Naive B cell (primary cell): ENCODE measurements at regions not wholly inside any gene's neighbourhood (a gene's known extent, or its start where the extent isn't known, plus 50 kb on each side); places are given as distances from the start of the nearest gene placed in this dataset.
"Not testable (repeated sequence)": the region's sequence is repeated elsewhere in the genome, so short reads cannot be mapped to it uniquely, and the experiment has no call there.

Experiments
- ATAC-seq, 2 donors: fragments of 150-1000 bp; cut with Tn5 transposase; 2 replicates each; pipeline ENCODE4 v1.10.0; 2021; ENCODE audit warnings: low read depth in 2 of 2, mild to moderate bottlenecking in 2 of 2, moderate library complexity in 2 of 2
- DNase-seq: peaks from one replicate; pipeline ENCODE4 v3.0.0; 2022
- H3K27ac Mint-ChIP-seq, 6 donors: one replicate each; pipeline ENCODE4 v1.8.0; 2020 to 2022; ENCODE audit warnings: mild to moderate bottlenecking in 6 of 6, mixed read lengths in 6 of 6, moderate library complexity in 5 of 6, inconsistent platforms in 2 of 6
- H3K27me3 Mint-ChIP-seq, 3 donors: one replicate each; pipeline ENCODE4 v1.8.0; 2021 to 2022; ENCODE audit warnings: mixed read lengths in 3 of 3, mild to moderate bottlenecking in 1 of 3
- H3K36me3 Mint-ChIP-seq, 2 donors: one replicate each; pipeline ENCODE4 v1.8.0; 2020 to 2022; ENCODE audit warnings: mixed read lengths in 2 of 2, inconsistent platforms in 1 of 2, mild to moderate bottlenecking in 1 of 2
- H3K4me1 Mint-ChIP-seq, 3 donors: one replicate each; pipeline ENCODE4 v1.8.0; 2020 to 2022; ENCODE audit warnings: mixed read lengths in 3 of 3, inconsistent platforms in 1 of 3, mild to moderate bottlenecking in 1 of 3, moderate library complexity in 1 of 3
- H3K4me3 Mint-ChIP-seq, 8 donors: one replicate each; pipeline ENCODE4 v1.8.0; 2020 to 2022; ENCODE audit warnings: mild to moderate bottlenecking in 8 of 8, mixed read lengths in 8 of 8, moderate library complexity in 8 of 8, inconsistent platforms in 2 of 8
- H3K9me3 Mint-ChIP-seq, 7 donors: one replicate each; pipeline ENCODE4 v1.8.0; 2020 to 2022; ENCODE audit warnings: mixed read lengths in 7 of 7, mild to moderate bottlenecking in 5 of 7, inconsistent platforms in 2 of 7, moderate library complexity in 1 of 7

- H3K36me3 Mint-ChIP-seq, ATAC-seq, H3K4me1 Mint-ChIP-seq, H3K4me3 Mint-ChIP-seq, DNase-seq, H3K27ac Mint-ChIP-seq: not testable (repeated sequence)
- Mint-ChIP-seq H3K9me3 (peaks cover 0 to 16% (median 7%) of the 10 kb centered on the region in 7 donors), H3K27me3 (peaks cover 0 to 10% (median 0%) of the 10 kb centered on the region in 3 donors)
These were observed 92.5 kb upstream of the CSRP2 start for GRCh38 chr12:76971216-76971879.

- no peak for ATAC-seq
- peaks cover 4 to 8% (median 7%) of the 10 kb centered on the region in 3 donors for H3K27me3 Mint-ChIP-seq
These were observed 88.5 kb upstream of the CSRP2 start for GRCh38 chr12:76967181-76967885.

GRCh38 chr12:76964784-76965571 is 86.2 kb upstream of the CSRP2 start:
- DNase-seq: no peak
- Mint-ChIP-seq H3K27ac (no peak overlapping the region), H3K36me3 (no peaks in the 10 kb centered on the region), H3K4me1 (no peaks in the 10 kb centered on the region), H3K4me3 (no peak overlapping the region), H3K9me3 (peaks cover 0 to 15% (median 7%) of the 10 kb centered on the region in 7 donors), H3K27me3 (peaks cover 5 to 13% (median 11%) of the 10 kb centered on the region in 3 donors)
- no peak for ATAC-seq

More at GRCh38 chr12:76967181-76967885, 88.5 kb upstream of the CSRP2 start:
- DNase-seq: no peak
- no peak overlapping the region for H3K4me3 Mint-ChIP-seq
- no peaks in the 10 kb centered on the region for H3K36me3 Mint-ChIP-seq
- peaks cover 0 to 15% (median 7%) of the 10 kb centered on the region in 7 donors for H3K9me3 Mint-ChIP-seq
- no peaks in the 10 kb centered on the region for H3K4me1 Mint-ChIP-seq
- H3K27ac Mint-ChIP-seq: no peak overlapping the region

GRCh38 chr12:76962099-76962498 is 83.3 kb upstream of the CSRP2 start:
- Mint-ChIP-seq H3K4me3 (no peak overlapping the region), H3K4me1 (no peaks in the 10 kb centered on the region), H3K27ac (no peak overlapping the region), H3K27me3 (peaks cover 5 to 13% (median 11%) of the 10 kb centered on the region in 3 donors), H3K9me3 (no peaks in the 10 kb centered on the region), H3K36me3 (no peaks in the 10 kb centered on the region)
- DNase-seq: no peak
- no peak for ATAC-seq

GRCh38 chr12:76957301-76957700 is 78.5 kb upstream of the CSRP2 start:
- H3K36me3 Mint-ChIP-seq: no peaks in the 10 kb centered on the region
- no peak overlapping the region for H3K27ac Mint-ChIP-seq
- ATAC-seq (no peak), DNase-seq (no peak)
- H3K4me3 Mint-ChIP-seq: no peak overlapping the region
- H3K4me1 Mint-ChIP-seq: no peaks in the 10 kb centered on the region
- H3K9me3 Mint-ChIP-seq: no peaks in the 10 kb centered on the region
- H3K27me3 Mint-ChIP-seq: peaks cover 6 to 13% (median 11%) of the 10 kb centered on the region in 3 donors

- no peaks in the 10 kb centered on the region for H3K4me1 Mint-ChIP-seq
- H3K9me3 Mint-ChIP-seq: no peaks in the 10 kb centered on the region
- no peaks in the 10 kb centered on the region for H3K36me3 Mint-ChIP-seq
- no peak overlapping the region for H3K4me3 Mint-ChIP-seq
- ATAC-seq: no peak
- peaks cover 12 to 28% (median 16%) of the 10 kb centered on the region in 3 donors for H3K27me3 Mint-ChIP-seq
- DNase-seq: no peak
- H3K27ac Mint-ChIP-seq: peak overlapping the region in 1 of 6 donors; percentile 17
These were observed 74.2 kb upstream of the CSRP2 start for GRCh38 chr12:76952995-76953394.

- no peak for ATAC-seq
- Mint-ChIP-seq H3K4me1 (no peaks in the 10 kb centered on the region), H3K36me3 (no peaks in the 10 kb centered on the region)
These were observed 70.1 kb upstream of the CSRP2 start for GRCh38 chr12:76948879-76949278.

GRCh38 chr12:76947304-76947703 is 68.5 kb upstream of the CSRP2 start:
- Mint-ChIP-seq H3K4me3 (no peak overlapping the region), H3K9me3 (peaks cover 0 to 4% (median 0%) of the 10 kb centered on the region in 7 donors), H3K36me3 (no peaks in the 10 kb centered on the region), H3K4me1 (no peaks in the 10 kb centered on the region), H3K27ac (no peak overlapping the region), H3K27me3 (peaks cover 7 to 26% (median 15%) of the 10 kb centered on the region in 3 donors)
- no peak for DNase-seq
- ATAC-seq: no peak

More at GRCh38 chr12:76948879-76949278, 70.1 kb upstream of the CSRP2 start:
- no peak for DNase-seq
- no peak overlapping the region for H3K27ac Mint-ChIP-seq
- peaks cover 0 to 4% (median 0%) of the 10 kb centered on the region in 7 donors for H3K9me3 Mint-ChIP-seq
- H3K4me3 Mint-ChIP-seq: no peak overlapping the region
- H3K27me3 Mint-ChIP-seq: peaks cover 7 to 36% (median 18%) of the 10 kb centered on the region in 3 donors

GRCh38 chr12:76946446-76946845 is 67.6 kb upstream of the CSRP2 start:
- Mint-ChIP-seq H3K9me3 (peaks cover 0 to 4% (median 0%) of the 10 kb centered on the region in 7 donors), H3K27me3 (peaks cover 0 to 18% (median 8%) of the 10 kb centered on the region in 3 donors), H3K36me3 (no peaks in the 10 kb centered on the region), H3K4me3 (no peak overlapping the region), H3K4me1 (no peaks in the 10 kb centered on the region), H3K27ac (no peak overlapping the region)
- DNase-seq (no peak), ATAC-seq (no peak)

GRCh38 chr12:76945867-76946266 is 67.0 kb upstream of the CSRP2 start:
- DNase-seq (no peak), ATAC-seq (no peak)
- no peaks in the 10 kb centered on the region for H3K36me3 Mint-ChIP-seq
- H3K4me1 Mint-ChIP-seq: no peaks in the 10 kb centered on the region
- H3K4me3 Mint-ChIP-seq: no peak overlapping the region
- H3K9me3 Mint-ChIP-seq: peaks cover 0 to 4% (median 0%) of the 10 kb centered on the region in 7 donors
- H3K27me3 Mint-ChIP-seq: peaks cover 0 to 12% (median 8%) of the 10 kb centered on the region in 3 donors
- H3K27ac Mint-ChIP-seq: no peak overlapping the region

- Mint-ChIP-seq H3K4me3 (no peak overlapping the region), H3K27ac (peak overlapping the region in 1 of 6 donors; percentile 23), H3K36me3 (no peaks in the 10 kb centered on the region), H3K27me3 (peaks cover 0 to 8% (median 4%) of the 10 kb centered on the region in 3 donors), H3K4me1 (no peaks in the 10 kb centered on the region), H3K9me3 (peaks cover 0 to 4% (median 0%) of the 10 kb centered on the region in 7 donors)
- DNase-seq: no peak
- ATAC-seq: no peak
These were observed 66.1 kb upstream of the CSRP2 start for GRCh38 chr12:76944892-76945291.

GRCh38 chr12:76943008-76943407 is 64.2 kb upstream of the CSRP2 start:
- DNase-seq: no peak
- Mint-ChIP-seq H3K27me3 (peaks cover 0 to 8% (median 4%) of the 10 kb centered on the region in 3 donors), H3K9me3 (peaks cover 0 to 4% (median 0%) of the 10 kb centered on the region in 7 donors), H3K27ac (no peak overlapping the region), H3K4me3 (no peak overlapping the region), H3K36me3 (no peaks in the 10 kb centered on the region), H3K4me1 (no peaks in the 10 kb centered on the region)
- no peak for ATAC-seq

- DNase-seq: no peak
- no peaks in the 10 kb centered on the region for H3K36me3 Mint-ChIP-seq
- H3K27me3 Mint-ChIP-seq: peaks cover 0 to 3% (median 1%) of the 10 kb centered on the region in 3 donors
- H3K4me3 Mint-ChIP-seq: no peak overlapping the region
- ATAC-seq: no peak
- H3K9me3 Mint-ChIP-seq: peaks cover 0 to 1% (median 0%) of the 10 kb centered on the region in 7 donors
- H3K27ac Mint-ChIP-seq: no peak overlapping the region
- H3K4me1 Mint-ChIP-seq: no peaks in the 10 kb centered on the region
These were observed 63.4 kb upstream of the CSRP2 start for GRCh38 chr12:76942267-76942666.
